NCI-H2171 (cell line): ENCODE measurements at regions not wholly inside any gene's neighbourhood (a gene's known extent, or its start where the extent isn't known, plus 50 kb on each side); places are given as distances from the start of the nearest gene placed in this dataset.

Source experiments
- DNase-seq: peaks from one replicate; lab custom pipeline; 2025; lab: John Stamatoyannopoulos, UW

DNA sequence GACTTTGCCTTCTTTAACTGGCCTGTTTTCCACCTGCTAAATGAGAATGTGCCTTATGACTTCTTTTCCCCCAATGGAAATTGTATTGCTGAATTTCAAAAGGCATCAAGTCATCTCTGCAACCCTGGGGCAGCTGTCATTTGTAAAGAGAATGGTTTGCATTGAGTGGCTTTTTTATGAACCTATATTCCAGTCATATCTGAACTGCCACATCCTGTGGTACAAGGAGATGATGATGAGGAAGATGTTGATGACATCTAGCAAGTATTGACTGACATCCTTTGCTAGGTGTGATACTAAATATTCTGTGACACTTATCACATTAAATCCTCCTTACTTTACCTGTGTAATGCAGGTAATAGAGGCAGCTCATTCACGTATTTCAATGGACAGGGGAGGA is 88.3 kb upstream of the KIAA1217 start:
- DNase-seq = no peak

DNA sequence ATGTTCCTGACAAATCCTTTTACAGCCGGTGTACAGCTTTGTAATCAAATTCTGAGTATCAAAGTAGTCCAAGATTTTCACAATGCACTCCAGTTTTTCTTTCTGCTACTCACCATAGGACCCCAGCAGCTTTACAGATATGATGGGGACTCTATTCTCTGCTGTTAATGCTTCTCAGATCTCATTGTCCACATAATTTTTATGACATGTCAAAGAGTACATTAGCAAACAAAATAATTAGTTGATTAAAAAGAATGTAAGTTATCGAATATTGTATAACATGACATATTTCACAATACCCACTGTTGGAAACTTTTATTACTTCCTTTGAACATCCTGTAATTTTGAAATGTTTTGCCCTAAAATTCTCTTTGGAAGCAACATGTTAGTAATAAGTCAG is 81.4 kb upstream of the KIAA1217 start:
- DNase-seq = no peak

DNA sequence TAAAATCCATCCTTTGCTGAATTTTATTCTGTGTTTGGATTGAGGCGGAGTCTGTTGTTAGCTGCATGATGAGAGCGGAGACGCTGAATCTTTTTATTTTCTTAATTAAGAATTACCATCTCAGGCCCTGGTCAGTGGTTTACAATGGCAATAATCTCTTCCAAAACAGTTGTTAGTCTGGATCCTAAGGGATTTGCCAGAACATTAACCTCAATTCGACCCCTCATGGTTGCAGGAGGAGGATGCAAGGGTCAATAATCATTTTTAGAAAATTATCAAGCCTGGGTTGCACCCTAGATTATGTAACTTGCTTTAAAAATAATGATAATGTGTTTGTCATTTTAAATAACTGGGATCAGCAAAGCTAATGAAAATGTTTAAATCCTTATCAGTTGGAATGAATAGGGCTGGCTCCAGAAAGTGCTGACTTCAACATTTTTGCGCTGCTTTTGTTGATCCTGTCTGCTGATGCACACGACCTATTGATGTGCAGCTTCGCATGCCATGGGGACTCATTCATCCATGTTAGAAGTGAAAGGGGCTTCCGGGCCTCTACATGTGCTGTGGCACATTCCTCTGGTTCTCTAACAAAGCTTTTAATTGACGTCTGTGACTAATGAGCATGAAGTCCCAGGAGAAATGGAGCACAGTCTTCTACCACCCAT is 80.7 kb upstream of the KIAA1217 start:
- no peak for DNase-seq

DNA sequence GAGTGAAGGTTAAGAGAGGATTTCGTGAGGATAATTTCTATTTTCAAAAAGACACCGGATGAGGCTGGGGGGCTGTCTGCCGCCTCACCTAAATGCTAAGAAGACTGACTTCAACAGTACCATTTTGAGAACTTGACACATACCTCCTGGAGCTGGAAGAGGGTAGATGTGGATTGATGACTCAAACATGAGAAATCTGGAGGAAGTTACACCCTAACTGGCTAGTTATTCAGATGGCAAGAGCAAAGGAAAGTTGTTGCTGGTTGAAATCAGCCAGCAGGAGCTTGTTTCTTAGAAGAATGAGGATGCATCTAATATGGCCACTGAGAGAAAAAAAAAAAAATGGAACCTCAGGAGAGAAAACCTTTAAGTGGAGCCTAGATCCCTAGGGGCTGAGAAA is 76.2 kb upstream of the KIAA1217 start:
- DNase-seq = no peak

DNA sequence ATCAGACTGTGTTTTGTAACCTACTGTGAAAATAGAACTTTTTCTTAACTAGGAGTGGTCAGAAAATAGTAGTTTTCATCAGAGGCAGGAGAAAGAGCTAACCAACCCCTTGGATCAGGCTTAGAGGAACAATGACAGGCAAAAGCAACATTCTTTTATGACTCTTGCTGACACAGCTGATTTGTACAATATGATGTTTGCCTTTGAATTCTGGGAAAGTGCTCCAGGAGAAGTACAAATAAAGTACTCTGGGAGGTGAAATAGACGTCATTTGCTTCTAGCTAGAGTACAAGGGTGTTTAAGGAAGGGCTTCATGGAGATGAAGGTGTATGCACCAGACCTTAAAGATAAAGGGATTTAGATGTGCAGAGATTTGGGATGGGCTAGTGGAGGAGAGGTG is 75.1 kb upstream of the KIAA1217 start:
- no peak for DNase-seq

DNA sequence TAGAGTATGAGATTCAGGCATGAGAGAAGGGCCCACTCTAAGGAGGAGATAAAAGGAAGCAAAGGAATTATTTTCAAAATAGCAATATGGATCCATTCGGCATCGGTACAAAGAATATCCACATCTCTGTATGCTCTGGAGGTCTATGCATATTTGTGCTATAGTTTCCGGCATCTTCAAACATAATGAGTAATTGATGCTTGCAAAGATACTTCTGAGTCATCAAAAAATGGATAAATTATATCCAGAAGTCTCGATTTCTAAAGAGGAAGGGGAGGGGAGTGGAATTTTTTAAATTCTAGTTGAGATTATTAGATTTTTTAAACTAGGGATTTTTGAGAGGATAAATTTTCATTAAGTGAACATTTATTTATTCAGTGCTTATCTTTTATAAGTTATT is 72.9 kb upstream of the KIAA1217 start:
- DNase-seq = no peak

DNA sequence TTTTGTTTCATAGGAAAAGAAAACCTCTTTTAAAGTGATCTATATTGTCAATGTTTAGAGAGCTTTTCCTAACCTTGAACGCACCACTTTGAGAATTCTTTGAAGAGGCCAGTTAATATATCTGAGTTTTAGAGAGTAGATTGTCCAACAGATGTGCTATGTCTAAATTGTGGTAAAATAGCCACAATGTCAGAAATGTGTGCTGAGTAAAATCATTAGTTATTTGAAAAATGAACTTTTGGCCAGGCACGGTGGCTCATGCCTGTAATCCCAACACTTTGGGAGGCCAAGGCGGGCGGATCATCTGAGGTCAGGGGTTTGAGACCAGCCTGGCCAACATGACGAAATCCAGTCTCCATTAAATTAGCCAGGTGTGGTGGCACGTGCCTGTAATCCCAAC is 61.6 kb upstream of the KIAA1217 start:
- no peak for DNase-seq

DNA sequence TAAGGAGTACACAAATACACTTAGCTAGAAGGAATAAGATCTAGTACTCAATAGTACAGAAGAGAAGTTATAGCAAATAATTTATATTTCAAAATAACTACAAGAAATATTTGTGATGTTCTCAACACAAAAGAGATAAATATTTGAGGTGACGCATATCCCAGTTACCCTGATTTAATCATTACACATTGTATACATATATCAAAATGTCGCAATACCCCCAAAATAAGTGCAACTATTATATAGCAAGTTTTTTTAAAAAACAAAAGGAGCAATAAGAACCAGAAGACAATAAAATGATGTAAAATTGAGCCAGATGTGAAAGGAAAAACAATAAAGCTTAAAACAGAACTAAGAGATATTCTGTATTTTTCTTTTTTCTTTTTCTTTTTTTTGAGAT is 59.3 kb upstream of the KIAA1217 start:
- DNase-seq = no peak

DNA sequence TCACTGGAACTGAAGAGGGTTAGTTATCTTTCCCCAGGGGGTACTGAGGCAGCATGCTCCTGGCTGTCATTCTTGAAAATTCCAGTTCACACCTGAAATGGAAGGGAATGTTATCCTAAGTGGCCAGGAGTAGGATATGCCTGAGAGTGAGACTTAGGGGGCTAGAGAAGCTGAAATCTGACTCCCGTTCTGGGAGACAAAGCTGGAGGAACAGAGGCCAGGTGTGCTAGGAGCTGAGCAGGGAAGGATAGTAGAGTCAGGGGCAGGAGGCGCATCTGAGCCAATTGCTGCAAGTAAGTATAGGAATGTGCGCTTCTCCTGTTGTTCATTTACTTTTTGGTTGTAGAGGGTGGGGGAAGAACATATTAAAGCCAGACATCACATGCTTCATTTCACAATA is 58.1 kb upstream of the KIAA1217 start:
- DNase-seq = no peak

DNA sequence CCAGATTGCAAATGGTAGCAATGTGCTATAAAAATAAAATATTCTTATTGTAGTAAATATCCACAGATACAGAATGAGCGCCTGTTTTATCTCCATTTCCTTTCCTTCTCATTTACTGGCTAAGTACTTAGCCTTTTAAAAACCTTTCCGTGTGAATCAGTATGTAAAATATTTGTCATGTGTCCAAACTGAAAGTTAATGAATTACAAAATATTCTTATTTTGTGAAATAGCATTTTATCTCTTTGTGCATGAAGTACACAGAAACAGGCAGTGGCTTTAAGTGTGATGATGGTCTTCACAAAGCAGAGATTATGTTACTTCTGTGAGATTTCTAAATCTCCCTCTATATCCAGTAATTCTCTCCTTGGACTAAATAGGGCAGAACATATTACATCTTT is 56.7 kb upstream of the KIAA1217 start:
- no peak for DNase-seq

DNA sequence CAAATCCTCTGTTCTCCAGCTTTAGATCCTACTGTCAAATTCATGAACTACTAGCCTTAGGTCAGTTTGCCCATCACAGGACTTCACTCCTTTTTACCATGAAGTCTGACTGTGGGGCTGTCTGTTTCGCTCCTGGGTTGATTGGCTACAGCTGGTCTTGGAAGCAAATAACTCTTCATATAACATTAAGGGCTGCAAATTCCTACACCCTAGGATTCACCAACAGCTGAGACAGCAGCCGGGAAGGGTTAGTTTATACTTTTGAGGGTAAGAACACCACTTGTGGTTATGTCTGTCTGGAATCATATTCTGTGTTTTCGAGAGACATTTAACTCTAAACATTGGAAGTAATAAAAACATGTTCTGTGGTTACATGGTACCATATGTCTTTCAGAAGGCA is 55.9 kb upstream of the KIAA1217 start:
- no peak for DNase-seq

DNA sequence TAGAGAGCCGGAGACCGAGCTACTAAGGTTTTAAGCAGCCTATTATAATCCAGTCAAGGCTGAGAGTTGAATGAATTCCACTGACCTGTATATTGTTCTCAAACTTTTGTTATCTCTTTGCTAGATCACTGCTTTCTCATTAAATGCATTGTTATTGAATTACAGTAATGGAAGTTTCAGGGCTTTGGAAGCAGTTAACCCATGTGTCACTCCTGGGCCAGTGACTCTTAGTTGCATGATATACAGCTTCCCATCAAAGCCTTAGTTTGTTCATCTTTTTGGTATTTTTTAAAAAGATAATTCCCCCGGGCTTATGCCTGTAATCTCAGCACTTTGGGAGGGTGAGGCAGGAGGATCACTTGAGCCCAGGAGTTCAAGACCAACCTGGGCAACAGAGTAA is 55.4 kb upstream of the KIAA1217 start:
- no peak for DNase-seq

DNA sequence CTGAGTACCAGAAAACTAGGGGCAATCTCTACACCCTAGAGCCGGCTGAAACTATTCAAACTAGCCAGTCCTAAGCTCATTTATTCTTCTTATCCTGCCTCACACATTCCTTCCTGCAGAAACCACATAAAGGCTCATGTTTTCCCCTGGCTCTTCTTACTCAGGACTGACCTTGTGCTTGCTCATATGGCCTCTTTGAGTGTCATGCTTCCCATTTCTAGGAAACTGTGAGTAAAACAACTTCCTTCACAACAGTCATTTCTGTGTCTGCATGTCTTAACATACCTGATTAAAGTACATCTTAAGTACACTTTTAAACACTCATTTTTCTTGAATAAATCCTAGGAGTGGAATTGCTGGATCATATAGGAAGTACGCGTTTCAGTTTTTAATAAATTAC is 52.3 kb upstream of the KIAA1217 start:
- DNase-seq = no peak

DNA sequence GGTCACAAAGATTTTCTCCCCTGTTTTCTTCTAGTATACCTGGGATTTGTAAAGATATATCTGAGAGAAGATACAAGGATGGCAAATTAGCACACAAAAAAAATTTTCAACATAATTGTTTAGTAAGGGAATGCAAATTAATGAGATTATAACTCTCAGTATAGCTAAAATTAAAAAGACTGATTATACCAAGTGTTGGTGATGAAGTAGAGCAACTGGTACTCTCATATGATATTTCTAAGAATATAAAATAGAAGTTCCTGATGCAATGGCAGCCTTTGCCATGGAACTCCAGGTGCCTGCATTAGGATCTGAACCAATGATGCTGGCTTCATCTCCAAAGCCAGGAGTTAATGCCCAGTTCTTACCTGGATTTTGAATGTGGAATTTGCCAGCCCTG is 51.4 kb upstream of the KIAA1217 start:
- DNase-seq = no peak
